ENCODE measurements at regions not wholly inside any gene's neighbourhood (a gene's known extent, or its start where the extent isn't known, plus 50 kb on each side); places are given as distances from the start of the nearest gene placed in this dataset.
"Not testable (repeated sequence)": the region's sequence is repeated elsewhere in the genome, so short reads cannot be mapped to it uniquely, and the experiment has no call there.

DNA sequence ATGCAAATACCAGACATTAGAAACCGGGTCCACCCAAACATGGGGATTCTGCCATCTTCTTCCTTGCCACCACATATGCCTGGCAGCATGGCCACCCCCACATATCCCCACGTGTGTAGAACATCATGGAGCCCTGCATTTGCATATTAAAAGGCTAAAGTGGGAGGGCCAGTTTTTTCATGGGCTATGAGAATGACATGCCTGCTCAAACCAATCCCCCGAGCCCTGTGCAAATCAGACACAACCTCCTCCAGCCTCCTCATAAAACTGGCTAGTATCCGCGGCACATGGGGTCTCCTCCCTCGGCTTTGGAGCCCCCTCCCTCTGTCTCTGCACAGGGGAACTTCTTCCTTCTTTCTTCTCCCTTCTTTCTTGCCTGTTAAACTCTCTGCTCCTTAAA is 174.9 kb upstream of the WSCD1 start:
- H3K36me3 ChIP-seq = no peaks in the 10 kb centered on the region
- intact Hi-C loops (cut with DNase I; ENCODE audit: low total_unique reads) = no loop called here
- H3K9me3 ChIP-seq = no peaks in the 10 kb centered on the region
- no peak overlapping the region for H3K4me3 ChIP-seq
- H3K27me3 ChIP-seq = peaks cover 0 to 16% of the 10 kb centered on the region in 2 donors
- no peak for TF ChIP-seq CTCF (IDR thresholded peaks at IDR 0.05)
- no peak overlapping the region for H3K27ac ChIP-seq
- peak in 1 of 2 donors; percentile 19 for DNase-seq
- H3K4me1 ChIP-seq = peaks cover 0 to 10% (median 0%) of the 10 kb centered on the region in 4 donors

- H3K4me1 ChIP-seq = peaks cover 0 to 10% (median 0%) of the 10 kb centered on the region in 4 donors
- H3K9me3 ChIP-seq = no peaks in the 10 kb centered on the region
- intact Hi-C loops (cut with DNase I; ENCODE audit: low total_unique reads) = no loop called here
- H3K27ac ChIP-seq = no peak overlapping the region
- no peak for DNase-seq
- H3K27me3 ChIP-seq = peaks cover 0 to 14% of the 10 kb centered on the region in 2 donors
- H3K4me3 ChIP-seq = no peak overlapping the region
- no peak for TF ChIP-seq CTCF (IDR thresholded peaks at IDR 0.05)
- no peaks in the 10 kb centered on the region for H3K36me3 ChIP-seq
Observed at GRCh38 chr17:5896215-5896614, 174.0 kb upstream of the WSCD1 start.

- Histone ChIP-seq H3K4me1 (peaks cover 0 to 10% (median 0%) of the 10 kb centered on the region in 4 donors), H3K9me3 (peaks cover 0 to under 1% (median 0%) of the 10 kb centered on the region in 3 donors), H3K27me3 (peaks cover 0 to 17% of the 10 kb centered on the region in 2 donors), H3K36me3 (no peaks in the 10 kb centered on the region), H3K27ac (no peak overlapping the region), H3K4me3 (no peak overlapping the region)
- intact Hi-C loops (cut with DNase I; ENCODE audit: low total_unique reads) = no loop called here
- TF ChIP-seq CTCF (IDR thresholded peaks at IDR 0.05) = no peak
- peak in 1 of 2 donors; percentile 33 for DNase-seq
Observed at GRCh38 chr17:5897275-5897911, 172.8 kb upstream of the WSCD1 start.

- peaks cover 0 to 17% of the 10 kb centered on the region in 2 donors for H3K27me3 ChIP-seq
- intact Hi-C loops (cut with DNase I; ENCODE audit: low total_unique reads); H3K4me3 ChIP-seq; H3K27ac ChIP-seq; H3K36me3 ChIP-seq; H3K4me1 ChIP-seq; H3K9me3 ChIP-seq: not testable (repeated sequence)
- peak in 1 of 2 donors; percentile 17 for DNase-seq
Observed at GRCh38 chr17:5897981-5898380, 172.2 kb upstream of the WSCD1 start.

DNA sequence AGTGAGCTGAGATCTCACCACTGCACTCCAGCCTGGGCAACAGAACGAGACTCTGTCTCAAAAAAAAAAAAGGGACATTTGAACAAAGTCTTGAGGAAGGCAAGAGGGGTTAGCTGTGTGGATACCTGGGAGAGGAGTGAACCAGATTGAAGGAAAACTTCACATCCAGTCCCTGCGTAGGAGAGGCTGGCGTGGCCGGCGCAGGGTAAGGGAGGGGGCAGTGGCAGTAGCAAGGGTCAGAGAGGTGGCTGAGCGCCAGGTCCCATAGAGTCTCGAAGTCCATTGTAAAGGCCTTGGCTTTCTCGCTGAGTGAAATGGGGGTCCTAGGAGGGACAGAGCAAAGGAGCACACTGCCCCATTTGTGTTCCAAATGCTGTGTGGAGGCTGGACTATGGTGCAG is 171.8 kb upstream of the WSCD1 start:
- no peak for TF ChIP-seq CTCF (IDR thresholded peaks at IDR 0.05)
- Histone ChIP-seq H3K36me3 (no peaks in the 10 kb centered on the region), H3K4me3 (no peak overlapping the region), H3K27ac (no peak overlapping the region), H3K9me3 (peaks cover 0 to 11% (median 4%) of the 10 kb centered on the region in 3 donors), H3K27me3 (peaks cover 0 to 17% of the 10 kb centered on the region in 2 donors), H3K4me1 (peaks cover 0 to 4% (median 0%) of the 10 kb centered on the region in 4 donors)
- DNase-seq = peak in 1 of 2 donors; percentile 41
- intact Hi-C loops (cut with DNase I; ENCODE audit: low total_unique reads) = no loop called here

- H3K27ac ChIP-seq = no peak overlapping the region
- peaks cover 0 to 17% (median 7%) of the 10 kb centered on the region in 3 donors for H3K9me3 ChIP-seq
- intact Hi-C loops (cut with DNase I; ENCODE audit: low total_unique reads) = no loop called here
- H3K4me1 ChIP-seq = no peaks in the 10 kb centered on the region
- DNase-seq = peak in 1 of 2 donors; percentile 38
- no peak overlapping the region for H3K4me3 ChIP-seq
- peaks cover 0 to 17% of the 10 kb centered on the region in 2 donors for H3K27me3 ChIP-seq
- no peak for TF ChIP-seq CTCF (IDR thresholded peaks at IDR 0.05)
- H3K36me3 ChIP-seq = no peaks in the 10 kb centered on the region
Observed at GRCh38 chr17:5899496-5900195, 170.5 kb upstream of the WSCD1 start.
